ENCODE measurements at regions not wholly inside any gene's neighbourhood (a gene's known extent, or its start where the extent isn't known, plus 50 kb on each side); places are given as distances from the start of the nearest gene placed in this dataset.
A peak's percentile ranks its signal among the peaks of the same experiment; 100 is the strongest.
"Not testable (repeated sequence)": the region's sequence is repeated elsewhere in the genome, so short reads cannot be mapped to it uniquely, and the experiment has no call there.

GRCh38 chr3:43236008-43236407 lies 50.3 kb upstream of the SNRK start:
- TF ChIP-seq, protein P1, sequence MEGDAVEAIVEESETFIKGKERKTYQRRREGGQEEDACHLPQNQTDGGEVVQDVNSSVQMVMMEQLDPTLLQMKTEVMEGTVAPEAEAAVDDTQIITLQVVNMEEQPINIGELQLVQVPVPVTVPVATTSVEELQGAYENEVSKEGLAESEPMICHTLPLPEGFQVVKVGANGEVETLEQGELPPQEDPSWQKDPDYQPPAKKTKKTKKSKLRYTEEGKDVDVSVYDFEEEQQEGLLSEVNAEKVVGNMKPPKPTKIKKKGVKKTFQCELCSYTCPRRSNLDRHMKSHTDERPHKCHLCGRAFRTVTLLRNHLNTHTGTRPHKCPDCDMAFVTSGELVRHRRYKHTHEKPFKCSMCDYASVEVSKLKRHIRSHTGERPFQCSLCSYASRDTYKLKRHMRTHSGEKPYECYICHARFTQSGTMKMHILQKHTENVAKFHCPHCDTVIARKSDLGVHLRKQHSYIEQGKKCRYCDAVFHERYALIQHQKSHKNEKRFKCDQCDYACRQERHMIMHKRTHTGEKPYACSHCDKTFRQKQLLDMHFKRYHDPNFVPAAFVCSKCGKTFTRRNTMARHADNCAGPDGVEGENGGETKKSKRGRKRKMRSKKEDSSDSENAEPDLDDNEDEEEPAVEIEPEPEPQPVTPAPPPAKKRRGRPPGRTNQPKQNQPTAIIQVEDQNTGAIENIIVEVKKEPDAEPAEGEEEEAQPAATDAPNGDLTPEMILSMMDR (IDR thresholded peaks at IDR 0.05; ENCODE audit: control insufficient read depth, extremely low read depth, insufficient read depth) = no peak
- no peak for DNase-seq (ENCODE audit: low read depth)
- H3K4me3 ChIP-seq (ENCODE audit: low read depth, low read length) = no peak overlapping the region

- DNase-seq (ENCODE audit: low read depth) = no peak
- no peak overlapping the region for H3K4me3 ChIP-seq (ENCODE audit: low read depth, low read length)
- TF ChIP-seq, protein P1 (IDR thresholded peaks at IDR 0.05; ENCODE audit: control insufficient read depth, extremely low read depth, insufficient read depth) = no peak
Observed at GRCh38 chr3:43233062-43233461, 53.3 kb upstream of the SNRK start.

DNA sequence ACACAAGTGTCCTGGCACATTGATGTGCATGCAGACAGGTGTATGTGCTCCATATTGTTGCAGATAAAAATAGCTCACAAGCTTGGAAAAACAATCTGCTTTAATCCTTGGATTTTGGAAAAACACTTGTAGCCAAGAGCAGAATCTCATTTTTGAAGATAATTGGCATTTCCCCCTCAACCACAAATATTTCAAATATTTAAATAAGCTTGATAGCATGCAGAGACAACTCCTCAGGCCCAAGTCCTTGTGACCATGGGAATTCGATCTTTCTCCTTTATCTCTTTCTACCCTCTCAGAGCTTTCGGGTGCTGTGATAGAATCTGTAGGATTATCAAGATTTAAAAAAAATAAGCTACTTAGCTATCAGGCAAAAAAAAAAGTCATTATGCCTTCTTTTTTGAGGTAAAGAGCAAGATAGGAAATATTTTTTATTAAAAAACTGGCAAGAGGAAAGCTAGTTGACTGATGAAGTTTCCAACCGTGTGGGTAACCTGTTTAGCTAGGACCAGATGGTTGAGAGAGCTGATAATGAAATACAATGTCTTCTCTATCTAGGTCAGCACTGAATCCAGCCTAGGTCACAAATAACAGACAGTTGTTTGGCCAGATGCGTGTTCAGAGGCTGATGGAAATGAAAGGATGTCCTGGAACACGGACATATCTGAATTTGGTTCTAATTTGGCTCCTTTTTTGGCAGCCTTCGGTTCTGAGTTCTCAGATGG lies 54.9 kb upstream of the SNRK start:
- no peak for DNase-seq (ENCODE audit: low read depth)
- TF ChIP-seq, protein P1 (IDR thresholded peaks at IDR 0.05; ENCODE audit: control insufficient read depth, extremely low read depth, insufficient read depth) = no peak
- no peak overlapping the region for H3K4me3 ChIP-seq (ENCODE audit: low read depth, low read length)

GRCh38 chr3:43229865-43230264 lies 56.5 kb upstream of the SNRK start:
- not testable (repeated sequence) for DNase-seq (ENCODE audit: low read depth); H3K4me3 ChIP-seq (ENCODE audit: low read depth, low read length)

DNA sequence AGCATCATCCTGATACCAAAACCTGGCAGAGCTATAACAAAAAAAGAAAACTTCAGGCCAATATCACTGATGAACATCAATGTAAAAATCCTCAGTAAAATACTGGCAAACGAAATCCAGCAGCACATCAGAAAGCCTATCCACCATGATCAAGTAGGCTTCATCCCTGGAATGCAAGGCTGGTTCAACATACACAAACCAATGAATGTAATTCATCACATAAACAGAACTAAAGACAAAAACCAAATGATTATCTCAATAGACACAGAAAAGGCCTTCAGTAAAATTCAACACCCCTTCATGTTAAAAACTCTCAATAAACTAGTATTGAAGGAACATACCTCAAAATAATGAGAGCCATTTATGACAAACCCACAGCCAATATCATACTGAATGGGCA lies 58.7 kb upstream of the SNRK start:
- not testable (repeated sequence) for H3K4me3 ChIP-seq (ENCODE audit: low read depth, low read length); DNase-seq (ENCODE audit: low read depth)

DNA sequence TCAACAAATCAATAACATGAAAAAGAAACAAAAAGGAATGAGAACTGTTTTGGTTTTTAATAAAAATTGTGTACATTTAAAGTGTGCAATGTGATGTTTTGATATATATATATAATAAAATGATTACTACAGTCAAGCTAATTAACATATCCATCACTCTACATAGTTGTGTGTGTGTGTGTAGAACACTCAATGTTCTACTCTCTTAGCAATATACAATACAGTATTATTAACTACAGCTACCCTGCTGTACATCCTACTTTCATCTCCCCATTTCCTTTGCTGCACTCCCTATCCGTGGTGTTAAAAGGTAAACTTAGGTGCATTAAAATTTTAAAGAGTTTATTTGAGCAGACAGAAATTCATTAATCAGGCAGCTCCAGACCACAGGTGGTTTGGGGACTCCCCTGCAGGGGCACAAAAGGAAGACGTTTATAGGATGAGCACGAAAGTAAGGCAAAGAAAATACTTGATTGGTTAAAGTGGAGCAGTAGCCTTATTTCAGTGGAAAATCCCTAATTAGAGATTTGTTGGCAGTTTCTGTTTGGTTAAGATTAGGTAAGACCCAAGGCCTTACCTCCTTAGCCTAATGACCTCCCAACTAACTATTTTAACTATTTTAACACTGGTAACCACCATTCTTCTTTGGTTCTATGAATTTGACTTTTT lies 61.8 kb upstream of the SNRK start:
- DNase-seq (ENCODE audit: low read depth) = no peak
- no peak overlapping the region for H3K4me3 ChIP-seq (ENCODE audit: low read depth, low read length)
- TF ChIP-seq, protein P1 (IDR thresholded peaks at IDR 0.05; ENCODE audit: control insufficient read depth, extremely low read depth, insufficient read depth) = no peak

DNA sequence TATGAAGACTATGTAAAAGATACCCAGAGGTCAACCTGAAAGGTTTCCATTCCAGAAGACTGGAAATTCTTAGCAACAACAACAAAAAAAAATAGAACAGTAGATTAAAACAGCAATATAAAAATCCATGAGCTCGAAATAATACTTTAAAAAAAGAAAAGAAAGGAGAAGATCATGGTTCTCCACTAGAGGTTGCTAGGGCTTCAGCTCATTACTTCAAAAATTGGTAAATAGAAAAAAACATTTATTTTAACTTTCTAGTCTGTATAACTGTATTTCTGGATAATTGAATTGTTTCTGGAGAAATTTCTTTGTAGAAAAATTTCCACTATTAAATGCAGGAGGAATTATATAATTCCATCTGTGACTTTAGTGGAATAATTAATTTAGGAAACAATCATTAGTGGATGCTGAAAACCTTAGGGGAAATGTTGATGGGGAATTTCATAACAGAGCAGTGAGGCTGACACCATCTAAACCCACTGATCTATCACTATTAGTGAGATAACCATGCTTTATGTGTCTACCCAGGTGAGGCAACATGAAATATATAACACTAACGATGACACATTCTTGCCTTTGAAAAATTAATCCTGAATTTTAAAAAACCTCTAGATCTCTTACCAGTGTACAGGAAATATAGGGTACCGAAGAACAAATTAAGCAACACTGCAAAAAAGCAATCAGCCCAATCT lies 62.5 kb upstream of the SNRK start:
- TF ChIP-seq, protein P1 (IDR thresholded peaks at IDR 0.05; ENCODE audit: control insufficient read depth, extremely low read depth, insufficient read depth) = peak; percentile 28
- H3K4me3 ChIP-seq (ENCODE audit: low read depth, low read length) = no peak overlapping the region
- no peak for DNase-seq (ENCODE audit: low read depth)

Measured in LNCaP clone FGC (cell line).